OCI-LY1 (cell line): ENCODE measurements at regions not wholly inside any gene's neighbourhood (a gene's known extent, or its start where the extent isn't known, plus 50 kb on each side); places are given as distances from the start of the nearest gene placed in this dataset.
"Not testable (repeated sequence)": the region's sequence is repeated elsewhere in the genome, so short reads cannot be mapped to it uniquely, and the experiment has no call there.

ENCODE experiments used
- H2AFZ ChIP-seq: fragments of 200-600 bp; sonication (generic), shearing (Covaris generic); 2 replicates; pipeline ENCODE4 v1.6.0; 2014; ENCODE audit warnings: antibody characterized with exemption, mild to moderate bottlenecking, low read length
- H3F3A ChIP-seq: fragments of 200-600 bp; sonication (generic), shearing (Covaris generic); 2 replicates; pipeline ENCODE4 v1.6.0; 2014; ENCODE audit warnings: mild to moderate bottlenecking, antibody characterized with exemption, low read length, moderate library complexity; ENCODE audit not compliant: insufficient read depth
- H3K27ac ChIP-seq: fragments of 200-600 bp; sonication (generic); 2 replicates; pipeline ENCODE4 v1.5.1; 2014; ENCODE audit warnings: low read length, mixed run types, mild to moderate bottlenecking, low read depth; ENCODE audit not compliant: poor library complexity, severe bottlenecking
- H3K27me3 ChIP-seq: fragments of 200-600 bp; sonication (generic); 2 replicates; pipeline ENCODE4 v1.6.0; 2014; ENCODE audit warnings: antibody characterized with exemption, mild to moderate bottlenecking, low read length, moderate library complexity; ENCODE audit not compliant: insufficient read depth
- H3K36me3 ChIP-seq: fragments of 200-600 bp; sonication (generic); 2 replicates; pipeline ENCODE4 v1.6.1; 2014; ENCODE audit warnings: mild to moderate bottlenecking, antibody characterized with exemption, low read length, moderate library complexity, mixed read lengths; ENCODE audit not compliant: insufficient read depth
- H3K4me1 ChIP-seq: fragments of 200-600 bp; sonication (generic); 2 replicates; pipeline ENCODE4 v1.5.1; 2014; ENCODE audit warnings: mild to moderate bottlenecking, low read length, moderate library complexity; ENCODE audit not compliant: insufficient read depth, severe bottlenecking
- H3K4me2 ChIP-seq: fragments of 200-600 bp; sonication (generic), shearing (Covaris generic); 2 replicates; pipeline ENCODE4 v1.6.1; 2014; ENCODE audit warnings: low read length
- H3K4me3 ChIP-seq: fragments of 200-600 bp; sonication (generic); 2 replicates; pipeline ENCODE4 v1.5.1; 2014; ENCODE audit warnings: low read length, low read depth, mild to moderate bottlenecking, mixed read lengths; ENCODE audit not compliant: poor library complexity, severe bottlenecking
- H3K79me2 ChIP-seq: fragments of 200-600 bp; shearing (Covaris generic); 2 replicates; pipeline ENCODE4 v1.6.1; 2016; ENCODE audit warnings: mixed run types, low read length, mixed read lengths; ENCODE audit not compliant: insufficient read depth
- H3K9ac ChIP-seq: fragments of 200-600 bp; sonication (generic), shearing (Covaris generic); 2 replicates; pipeline ENCODE4 v1.6.1; 2014; ENCODE audit warnings: mild to moderate bottlenecking, low read length, mixed read lengths
- H3K9me2 ChIP-seq: fragments of 200-600 bp; sonication (generic), shearing (Covaris generic); 2 replicates; pipeline ENCODE4 v1.6.1; 2014; ENCODE audit warnings: low read depth, mild to moderate bottlenecking, low read length, mixed read lengths
- H3K9me3 ChIP-seq: fragments of 200-600 bp; shearing (Covaris generic); 2 replicates; pipeline ENCODE4 v1.6.1; 2014; ENCODE audit warnings: low read length, mixed read lengths
- H4K20me1 ChIP-seq: fragments of 200-600 bp; sonication (generic), shearing (Covaris generic); 2 replicates; pipeline ENCODE4 v1.6.0; 2016; ENCODE audit warnings: mild to moderate bottlenecking, low read length; ENCODE audit not compliant: insufficient read depth
- CTCF ChIP-seq: fragments of 200-600 bp; sonication (generic), shearing (Covaris generic); IDR thresholded peaks from 2 replicates; pipeline ENCODE4 v1.5.1; 2017; ENCODE audit warnings: mild to moderate bottlenecking, antibody characterized with exemption, low read length, moderate library complexity, mixed read lengths
- EZH2 ChIP-seq: fragments of 200-600 bp; sonication (generic), shearing (Covaris generic); IDR thresholded peaks from 2 replicates; pipeline ENCODE4 v1.8.0; 2017; ENCODE audit warnings: borderline replicate concordance, mixed run types, mild to moderate bottlenecking, antibody characterized with exemption, low read length, moderate library complexity, mixed read lengths

GRCh38 chr2:15694589-15694986 lies 102.9 kb downstream of the DDX1 start:
- Histone ChIP-seq H3K36me3 (no peaks in the 10 kb centered on the region), H3K9ac (no peak overlapping the region), H3K4me2 (no peak overlapping the region), H3K4me1 (no peaks in the 10 kb centered on the region), H2AFZ (no peak overlapping the region), H4K20me1 (no peaks in the 10 kb centered on the region), H3K27me3 (peaks cover 4% of the 10 kb centered on the region; the same call in 1 of the 2 replicates), H3K79me2 (no peaks in the 10 kb centered on the region), H3F3A (no peaks in the 10 kb centered on the region), H3K9me2 (no peaks in the 10 kb centered on the region), H3K4me3 (no peak overlapping the region), H3K27ac (no peak overlapping the region), H3K9me3 (no peaks in the 10 kb centered on the region)
- no peak for TF ChIP-seq EZH2

- H4K20me1 ChIP-seq, result no peaks in the 10 kb centered on the region
- H3K9me3 ChIP-seq, result no peaks in the 10 kb centered on the region
- H2AFZ ChIP-seq, result no peak overlapping the region
- H3K4me1 ChIP-seq, result no peaks in the 10 kb centered on the region
- H3K27me3 ChIP-seq, result peaks cover 4% of the 10 kb centered on the region; the same call in 1 of the 2 replicates
- no peaks in the 10 kb centered on the region for H3K36me3 ChIP-seq
- no peak overlapping the region for H3K4me3 ChIP-seq
- no peaks in the 10 kb centered on the region for H3K9me2 ChIP-seq
- no peaks in the 10 kb centered on the region for H3F3A ChIP-seq
- no peak overlapping the region for H3K9ac ChIP-seq
- no peak overlapping the region for H3K27ac ChIP-seq
- no peak for TF ChIP-seq CTCF
- TF ChIP-seq EZH2, result no peak
- H3K4me2 ChIP-seq, result no peak overlapping the region
- H3K79me2 ChIP-seq, result no peaks in the 10 kb centered on the region
Observed at GRCh38 chr2:15695582-15696330, 104.1 kb downstream of the DDX1 start.

GRCh38 chr2:15696606-15697170 lies 105.0 kb downstream of the DDX1 start:
- not testable (repeated sequence) for H3K27ac ChIP-seq, H3K79me2 ChIP-seq, H3K4me3 ChIP-seq, H3K27me3 ChIP-seq, H3K9me3 ChIP-seq, H3K4me1 ChIP-seq, H3K36me3 ChIP-seq, H3K4me2 ChIP-seq, H3F3A ChIP-seq, H4K20me1 ChIP-seq, H3K9me2 ChIP-seq, H3K9ac ChIP-seq, H2AFZ ChIP-seq

GRCh38 chr2:15700131-15700530 lies 108.5 kb downstream of the DDX1 start:
- Histone ChIP-seq H3K9ac (no peak overlapping the region), H3K4me1 (no peaks in the 10 kb centered on the region), H3K4me3 (no peak overlapping the region), H4K20me1 (no peaks in the 10 kb centered on the region), H2AFZ (no peak overlapping the region), H3F3A (no peaks in the 10 kb centered on the region), H3K9me3 (no peaks in the 10 kb centered on the region), H3K79me2 (no peaks in the 10 kb centered on the region), H3K36me3 (no peaks in the 10 kb centered on the region), H3K9me2 (no peaks in the 10 kb centered on the region), H3K27me3 (no peaks in the 10 kb centered on the region), H3K4me2 (no peak overlapping the region), H3K27ac (no peak overlapping the region)
- TF ChIP-seq EZH2 (no peak), CTCF (no peak)
